ENCODE measurements at regions not wholly inside any gene's neighbourhood (a gene's known extent, or its start where the extent isn't known, plus 50 kb on each side); places are given as distances from the start of the nearest gene placed in this dataset.
"Not testable (repeated sequence)": the region's sequence is repeated elsewhere in the genome, so short reads cannot be mapped to it uniquely, and the experiment has no call there.

- DNase-seq: not testable (repeated sequence)
Observed at GRCh38 chr11:100409267-100409666, 277.8 kb upstream of the ARHGAP42 start.

GRCh38 chr11:100419518-100419917, 267.6 kb upstream of the ARHGAP42 start:
- no peak for DNase-seq

GRCh38 chr11:100434821-100435641, 252.1 kb upstream of the ARHGAP42 start:
- DNase-seq: no peak

GRCh38 chr11:100438376-100438775, 248.7 kb upstream of the ARHGAP42 start:
- DNase-seq: no peak

- no peak for DNase-seq
Observed at GRCh38 chr11:100441086-100441485, 246.0 kb upstream of the ARHGAP42 start.

- DNase-seq: no peak
Observed at GRCh38 chr11:100442017-100442416, 245.1 kb upstream of the ARHGAP42 start.

GRCh38 chr11:100445231-100445735, 241.8 kb upstream of the ARHGAP42 start:
- no peak for DNase-seq

- DNase-seq: not testable (repeated sequence)
Observed at GRCh38 chr11:100451801-100452460, 235.2 kb upstream of the ARHGAP42 start.

GRCh38 chr11:100459811-100460210, 227.3 kb upstream of the ARHGAP42 start:
- DNase-seq: no peak

- no peak for DNase-seq
Observed at GRCh38 chr11:100460426-100460825, 226.7 kb upstream of the ARHGAP42 start.

- DNase-seq: no peak
Observed at GRCh38 chr11:100467821-100468508, 219.1 kb upstream of the ARHGAP42 start.

GRCh38 chr11:100469835-100470234, 217.3 kb upstream of the ARHGAP42 start:
- no peak for DNase-seq

- DNase-seq: no peak
Observed at GRCh38 chr11:100472727-100473389, 214.2 kb upstream of the ARHGAP42 start.

GRCh38 chr11:100473390-100473740, 213.7 kb upstream of the ARHGAP42 start:
- no peak for DNase-seq

- no peak for DNase-seq
Observed at GRCh38 chr11:100484948-100485347, 202.1 kb upstream of the ARHGAP42 start.

GRCh38 chr11:100498780-100499179, 188.3 kb upstream of the ARHGAP42 start:
- DNase-seq: no peak

GRCh38 chr11:100501450-100501849, 185.6 kb upstream of the ARHGAP42 start:
- no peak for DNase-seq

GRCh38 chr11:100512475-100512874, 174.6 kb upstream of the ARHGAP42 start:
- no peak for DNase-seq

GRCh38 chr11:100515087-100515486, 172.0 kb upstream of the ARHGAP42 start:
- no peak for DNase-seq

- DNase-seq: no peak
Observed at GRCh38 chr11:100525197-100525596, 161.9 kb upstream of the ARHGAP42 start.

GRCh38 chr11:100525635-100526034, 161.5 kb upstream of the ARHGAP42 start:
- no peak for DNase-seq

- no peak for DNase-seq
Observed at GRCh38 chr11:100528872-100529416, 158.1 kb upstream of the ARHGAP42 start.

- not testable (repeated sequence) for DNase-seq
Observed at GRCh38 chr11:100531290-100531689, 155.8 kb upstream of the ARHGAP42 start.

Data from CD4-positive, alpha-beta T cell treated with Interleukin-4 for 1 hour (primary cell).